SK-N-SH treated with all-trans-retinoic acid at 6 μM for 48 hours (cell line): ENCODE measurements at regions not wholly inside any gene's neighbourhood (a gene's known extent, or its start where the extent isn't known, plus 50 kb on each side); places are given as distances from the start of the nearest gene placed in this dataset.

Experiments used
- ATAC-seq: fragments of 200-7000 bp; cut with Tn5 transposase; 3 replicates; pipeline ENCODE4 v1.9.1; 2020; ENCODE audit warnings: mild to moderate bottlenecking, moderate library complexity
- ARNTL ChIP-seq: fragments of 450-650 bp; formaldehyde crosslinking; IDR thresholded peaks from 2 replicates; pipeline ENCODE4 v1.5.0; 2020; ENCODE audit warnings: low read depth, mild to moderate bottlenecking, moderate library complexity, borderline replicate concordance
- BACH2 ChIP-seq: fragments of 250-450 bp; sonication (Bioruptor Pico); IDR thresholded peaks from 2 replicates; pipeline ENCODE4 v1.9.0; 2021; ENCODE audit warnings: mild to moderate bottlenecking, borderline replicate concordance
- CSDC2 ChIP-seq: fragments of 250-450 bp; sonication (Bioruptor Pico); IDR thresholded peaks from 2 replicates; pipeline ENCODE4 v1.5.0; 2020; ENCODE audit warnings: mild to moderate bottlenecking, moderate library complexity
- ESRRG ChIP-seq: fragments of 250-450 bp; sonication (Bioruptor Pico); IDR thresholded peaks from 2 replicates; pipeline ENCODE4 v1.6.1; 2021; ENCODE audit warnings: mild to moderate bottlenecking
- GLIS3 ChIP-seq: fragments of 250-450 bp; sonication (Bioruptor Pico); IDR thresholded peaks from 2 replicates; pipeline ENCODE4 v1.5.0; 2020; ENCODE audit warnings: mild to moderate bottlenecking, moderate library complexity
- ISL1 ChIP-seq: fragments of 250-450 bp; sonication (Bioruptor Pico); IDR thresholded peaks from 2 replicates; pipeline ENCODE4 v2.1.2; 2022; ENCODE audit warnings: mild to moderate bottlenecking, moderate library complexity
- OSR1 ChIP-seq: fragments of 250-450 bp; sonication (Bioruptor Pico); IDR thresholded peaks from 2 replicates; pipeline ENCODE4 v1.8.0; 2022; ENCODE audit warnings: moderate library complexity, mild to moderate bottlenecking, inconsistent platforms
- PPARA ChIP-seq: fragments of 250-450 bp; sonication (Bioruptor Pico); IDR thresholded peaks from 2 replicates; pipeline ENCODE4 v1.5.0; 2020; ENCODE audit warnings: mild to moderate bottlenecking, borderline replicate concordance
- RARB ChIP-seq: fragments of 250-450 bp; sonication (Bioruptor Pico); IDR thresholded peaks from 2 replicates; pipeline ENCODE4 v1.8.0; 2021; ENCODE audit warnings: mild to moderate bottlenecking, moderate library complexity
- SNAI2 ChIP-seq: fragments of 250-450 bp; sonication (Bioruptor Pico); IDR thresholded peaks from 2 replicates; pipeline ENCODE4 v1.5.0; 2020; ENCODE audit warnings: mild to moderate bottlenecking, moderate library complexity
- TCF4 ChIP-seq: fragments of 250-450 bp; sonication (Bioruptor Pico); IDR thresholded peaks from 2 replicates; pipeline ENCODE4 v1.8.0; 2021; ENCODE audit warnings: mild to moderate bottlenecking, moderate library complexity, borderline replicate concordance
- ZC3H10 ChIP-seq: fragments of 250-450 bp; sonication (Bioruptor Pico); IDR thresholded peaks from 2 replicates; pipeline ENCODE4 v1.5.1; 2021; ENCODE audit warnings: mild to moderate bottlenecking, moderate library complexity
- ZFP3 ChIP-seq: fragments of 250-450 bp; sonication (Bioruptor Pico); IDR thresholded peaks from 2 replicates; pipeline ENCODE4 v1.5.0; 2020; ENCODE audit warnings: mild to moderate bottlenecking, moderate library complexity
- ZFP30 ChIP-seq: fragments of 450-650 bp; formaldehyde crosslinking; IDR thresholded peaks from 2 replicates; pipeline ENCODE4 v1.5.0; 2022; ENCODE audit warnings: mild to moderate bottlenecking, moderate library complexity
- ZNF565 ChIP-seq: fragments of 450-650 bp; formaldehyde crosslinking; conservative IDR thresholded peaks from 2 replicates; pipeline ENCODE4 v1.5.0; 2020; ENCODE audit warnings: low read depth, mild to moderate bottlenecking, moderate library complexity
- ZNF70 ChIP-seq: fragments of 450-650 bp; formaldehyde crosslinking; IDR thresholded peaks from 2 replicates; pipeline ENCODE4 v1.5.0; 2020; ENCODE audit warnings: mild to moderate bottlenecking, moderate library complexity
- ZNF8 ChIP-seq: fragments of 450-650 bp; formaldehyde crosslinking; IDR thresholded peaks from 2 replicates; pipeline ENCODE4 v1.5.0; 2020; ENCODE audit warnings: mild to moderate bottlenecking, moderate library complexity
- TF ChIP-seq, protein P1 (sequence below): fragments of 250-450 bp; sonication (Bioruptor Pico); IDR thresholded peaks from 2 replicates; pipeline ENCODE4 v1.5.1; 2020; ENCODE audit warnings: low read depth, mild to moderate bottlenecking, moderate library complexity
- TF ChIP-seq, protein P2 (sequence below): fragments of 250-450 bp; sonication (Bioruptor Pico); IDR thresholded peaks from 2 replicates; pipeline ENCODE4 v1.8.0; 2021; ENCODE audit warnings: low read depth, mild to moderate bottlenecking, moderate library complexity, borderline replicate concordance
- TF ChIP-seq, protein P3 (sequence below): fragments of 250-450 bp; sonication (Bioruptor Pico); IDR thresholded peaks from 2 replicates; pipeline ENCODE4 v1.8.0; 2020; ENCODE audit warnings: mild to moderate bottlenecking, moderate library complexity, borderline replicate concordance
- TF ChIP-seq, protein P4 (sequence below): fragments of 250-450 bp; sonication (Bioruptor Pico); IDR thresholded peaks from 2 replicates; pipeline ENCODE4 v1.5.1; 2021; ENCODE audit warnings: mild to moderate bottlenecking, moderate library complexity
- TF ChIP-seq, protein P5 (sequence below): fragments of 250-450 bp; sonication (Bioruptor Pico); IDR thresholded peaks from 2 replicates; pipeline ENCODE4 v1.5.0; 2020; ENCODE audit warnings: mild to moderate bottlenecking, moderate library complexity

DNA sequence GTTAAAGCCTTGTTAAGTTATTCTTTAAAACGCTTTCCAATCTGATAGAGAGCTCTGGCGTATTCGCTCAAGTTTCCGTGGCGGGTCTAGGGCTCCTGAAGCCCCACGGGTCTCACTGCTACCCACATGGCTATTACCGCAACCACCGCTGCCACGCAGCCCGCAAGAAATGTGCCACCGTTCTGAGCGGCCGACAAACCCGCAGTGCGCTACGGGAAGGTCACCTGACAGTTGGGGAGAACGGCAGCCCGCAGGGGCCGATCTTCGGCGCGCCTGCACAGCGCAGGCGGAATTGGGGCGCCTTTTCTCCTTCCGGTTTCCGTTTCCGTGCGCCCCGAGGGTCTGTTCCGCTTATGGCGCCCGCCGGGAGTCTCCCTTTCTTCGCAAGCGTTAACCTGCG is 76.6 kb upstream of the SNRPN start:
- ATAC-seq, result peak; percentile 98
- no peak for TF ChIP-seq ZFP30 (CRISPR knock-in tag)

DNA sequence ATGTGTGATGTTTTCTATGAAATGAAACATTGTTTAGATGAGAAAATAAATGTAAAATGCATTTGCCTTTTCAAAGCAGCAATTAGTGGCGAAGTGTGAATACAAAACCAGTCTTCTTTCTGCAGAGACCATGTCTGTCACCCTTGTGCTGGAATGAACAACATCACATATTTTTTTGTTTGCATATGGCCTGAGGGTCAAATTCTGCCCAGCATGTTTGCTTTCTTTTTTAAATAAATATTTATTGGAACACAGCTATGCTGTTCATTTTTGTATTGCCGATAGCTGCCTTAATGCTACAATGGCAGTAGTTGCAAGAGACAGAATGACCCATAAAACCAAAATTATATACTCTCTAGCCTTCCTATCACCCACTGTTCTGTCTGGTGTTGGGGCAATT is 75.3 kb upstream of the SNRPN start:
- ATAC-seq, result no peak
- TF ChIP-seq PPARA (CRISPR knock-in tag) (no peak), ISL1 (CRISPR knock-in tag) (no peak), TCF4 (CRISPR knock-in tag) (no peak), ARNTL (CRISPR knock-in tag) (no peak), SNAI2 (CRISPR knock-in tag) (no peak), ZC3H10 (CRISPR knock-in tag) (no peak), CSDC2 (CRISPR knock-in tag) (no peak)
- TF ChIP-seq, protein P1, sequence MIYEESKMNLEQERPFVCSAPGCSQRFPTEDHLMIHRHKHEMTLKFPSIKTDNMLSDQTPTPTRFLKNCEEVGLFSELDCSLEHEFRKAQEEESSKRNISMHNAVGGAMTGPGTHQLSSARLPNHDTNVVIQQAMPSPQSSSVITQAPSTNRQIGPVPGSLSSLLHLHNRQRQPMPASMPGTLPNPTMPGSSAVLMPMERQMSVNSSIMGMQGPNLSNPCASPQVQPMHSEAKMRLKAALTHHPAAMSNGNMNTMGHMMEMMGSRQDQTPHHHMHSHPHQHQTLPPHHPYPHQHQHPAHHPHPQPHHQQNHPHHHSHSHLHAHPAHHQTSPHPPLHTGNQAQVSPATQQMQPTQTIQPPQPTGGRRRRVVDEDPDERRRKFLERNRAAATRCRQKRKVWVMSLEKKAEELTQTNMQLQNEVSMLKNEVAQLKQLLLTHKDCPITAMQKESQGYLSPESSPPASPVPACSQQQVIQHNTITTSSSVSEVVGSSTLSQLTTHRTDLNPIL, result no peak
- TF ChIP-seq, protein P2, sequence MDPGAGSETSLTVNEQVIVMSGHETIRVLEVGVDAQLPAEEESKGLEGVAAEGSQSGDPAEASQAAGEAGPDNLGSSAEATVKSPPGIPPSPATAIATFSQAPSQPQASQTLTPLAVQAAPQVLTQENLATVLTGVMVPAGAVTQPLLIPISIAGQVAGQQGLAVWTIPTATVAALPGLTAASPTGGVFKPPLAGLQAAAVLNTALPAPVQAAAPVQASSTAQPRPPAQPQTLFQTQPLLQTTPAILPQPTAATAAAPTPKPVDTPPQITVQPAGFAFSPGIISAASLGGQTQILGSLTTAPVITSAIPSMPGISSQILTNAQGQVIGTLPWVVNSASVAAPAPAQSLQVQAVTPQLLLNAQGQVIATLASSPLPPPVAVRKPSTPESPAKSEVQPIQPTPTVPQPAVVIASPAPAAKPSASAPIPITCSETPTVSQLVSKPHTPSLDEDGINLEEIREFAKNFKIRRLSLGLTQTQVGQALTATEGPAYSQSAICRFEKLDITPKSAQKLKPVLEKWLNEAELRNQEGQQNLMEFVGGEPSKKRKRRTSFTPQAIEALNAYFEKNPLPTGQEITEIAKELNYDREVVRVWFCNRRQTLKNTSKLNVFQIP (CRISPR knock-in tag), result no peak

DNA sequence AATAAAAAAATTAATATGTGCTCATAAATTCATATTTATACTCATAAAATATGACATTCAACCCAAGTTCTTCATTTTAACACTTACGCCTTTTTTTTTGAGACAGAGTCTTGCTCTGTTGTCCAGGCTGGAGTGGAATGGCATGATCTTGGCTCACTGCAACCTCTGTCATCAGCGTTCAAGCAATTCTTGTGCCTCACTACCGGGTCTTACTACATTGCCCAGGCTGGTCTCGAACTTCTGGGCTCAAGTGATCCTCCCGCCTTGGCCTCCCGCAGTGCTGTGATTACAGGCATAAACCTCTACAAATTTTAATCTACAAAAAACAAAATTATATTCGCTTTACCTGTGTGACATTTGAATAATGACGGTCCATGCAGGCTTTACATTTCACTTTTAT is 74.1 kb upstream of the SNRPN start:
- no peak for TF ChIP-seq TCF4 (CRISPR knock-in tag)
- no peak for TF ChIP-seq ZFP3 (CRISPR knock-in tag)
- no peak for TF ChIP-seq ESRRG (CRISPR knock-in tag)
- TF ChIP-seq CSDC2 (CRISPR knock-in tag), result no peak
- TF ChIP-seq, protein P3, sequence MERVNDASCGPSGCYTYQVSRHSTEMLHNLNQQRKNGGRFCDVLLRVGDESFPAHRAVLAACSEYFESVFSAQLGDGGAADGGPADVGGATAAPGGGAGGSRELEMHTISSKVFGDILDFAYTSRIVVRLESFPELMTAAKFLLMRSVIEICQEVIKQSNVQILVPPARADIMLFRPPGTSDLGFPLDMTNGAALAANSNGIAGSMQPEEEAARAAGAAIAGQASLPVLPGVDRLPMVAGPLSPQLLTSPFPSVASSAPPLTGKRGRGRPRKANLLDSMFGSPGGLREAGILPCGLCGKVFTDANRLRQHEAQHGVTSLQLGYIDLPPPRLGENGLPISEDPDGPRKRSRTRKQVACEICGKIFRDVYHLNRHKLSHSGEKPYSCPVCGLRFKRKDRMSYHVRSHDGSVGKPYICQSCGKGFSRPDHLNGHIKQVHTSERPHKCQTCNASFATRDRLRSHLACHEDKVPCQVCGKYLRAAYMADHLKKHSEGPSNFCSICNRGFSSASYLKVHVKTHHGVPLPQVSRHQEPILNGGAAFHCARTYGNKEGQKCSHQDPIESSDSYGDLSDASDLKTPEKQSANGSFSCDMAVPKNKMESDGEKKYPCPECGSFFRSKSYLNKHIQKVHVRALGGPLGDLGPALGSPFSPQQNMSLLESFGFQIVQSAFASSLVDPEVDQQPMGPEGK, result no peak
- TF ChIP-seq ZNF70 (CRISPR knock-in tag), result no peak
- no peak for TF ChIP-seq ZNF8 (CRISPR knock-in tag)
- no peak for TF ChIP-seq ARNTL (CRISPR knock-in tag)
- no peak for TF ChIP-seq OSR1 (CRISPR knock-in tag)
- no peak for TF ChIP-seq ZFP30 (CRISPR knock-in tag)
- no peak for TF ChIP-seq ZC3H10 (CRISPR knock-in tag)
- TF ChIP-seq, protein P2 (CRISPR knock-in tag), result no peak
- TF ChIP-seq, protein P4, sequence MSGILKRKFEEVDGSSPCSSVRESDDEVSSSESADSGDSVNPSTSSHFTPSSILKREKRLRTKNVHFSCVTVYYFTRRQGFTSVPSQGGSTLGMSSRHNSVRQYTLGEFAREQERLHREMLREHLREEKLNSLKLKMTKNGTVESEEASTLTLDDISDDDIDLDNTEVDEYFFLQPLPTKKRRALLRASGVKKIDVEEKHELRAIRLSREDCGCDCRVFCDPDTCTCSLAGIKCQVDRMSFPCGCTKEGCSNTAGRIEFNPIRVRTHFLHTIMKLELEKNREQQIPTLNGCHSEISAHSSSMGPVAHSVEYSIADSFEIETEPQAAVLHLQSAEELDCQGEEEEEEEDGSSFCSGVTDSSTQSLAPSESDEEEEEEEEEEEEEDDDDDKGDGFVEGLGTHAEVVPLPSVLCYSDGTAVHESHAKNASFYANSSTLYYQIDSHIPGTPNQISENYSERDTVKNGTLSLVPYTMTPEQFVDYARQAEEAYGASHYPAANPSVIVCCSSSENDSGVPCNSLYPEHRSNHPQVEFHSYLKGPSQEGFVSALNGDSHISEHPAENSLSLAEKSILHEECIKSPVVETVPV, result no peak
- TF ChIP-seq ZNF565 (CRISPR knock-in tag), result no peak
- TF ChIP-seq, protein P1, result no peak
- TF ChIP-seq BACH2, result no peak
- no peak for TF ChIP-seq GLIS3 (CRISPR knock-in tag)
- ATAC-seq, result no peak

DNA sequence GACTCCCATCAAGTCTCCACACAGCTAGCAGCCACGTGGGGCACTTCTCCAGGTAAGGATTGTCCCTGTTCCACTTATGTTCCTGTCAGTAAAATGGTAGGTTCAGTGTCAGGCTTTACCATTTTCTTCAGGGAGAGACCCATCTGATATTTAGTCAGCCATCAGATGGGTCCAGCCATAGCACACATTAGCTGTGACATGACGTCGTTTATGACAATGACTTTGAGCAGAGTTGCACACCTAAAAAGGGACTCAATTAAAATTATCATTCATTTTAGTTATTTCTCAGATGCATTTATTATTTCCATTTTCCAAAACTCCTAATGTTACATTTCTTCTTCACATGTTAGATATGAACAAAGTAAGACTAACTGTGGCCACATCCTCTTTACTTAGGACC is 68.2 kb upstream of the SNRPN start:
- ATAC-seq, result no peak
- TF ChIP-seq, protein P4, result no peak
- TF ChIP-seq, protein P5, sequence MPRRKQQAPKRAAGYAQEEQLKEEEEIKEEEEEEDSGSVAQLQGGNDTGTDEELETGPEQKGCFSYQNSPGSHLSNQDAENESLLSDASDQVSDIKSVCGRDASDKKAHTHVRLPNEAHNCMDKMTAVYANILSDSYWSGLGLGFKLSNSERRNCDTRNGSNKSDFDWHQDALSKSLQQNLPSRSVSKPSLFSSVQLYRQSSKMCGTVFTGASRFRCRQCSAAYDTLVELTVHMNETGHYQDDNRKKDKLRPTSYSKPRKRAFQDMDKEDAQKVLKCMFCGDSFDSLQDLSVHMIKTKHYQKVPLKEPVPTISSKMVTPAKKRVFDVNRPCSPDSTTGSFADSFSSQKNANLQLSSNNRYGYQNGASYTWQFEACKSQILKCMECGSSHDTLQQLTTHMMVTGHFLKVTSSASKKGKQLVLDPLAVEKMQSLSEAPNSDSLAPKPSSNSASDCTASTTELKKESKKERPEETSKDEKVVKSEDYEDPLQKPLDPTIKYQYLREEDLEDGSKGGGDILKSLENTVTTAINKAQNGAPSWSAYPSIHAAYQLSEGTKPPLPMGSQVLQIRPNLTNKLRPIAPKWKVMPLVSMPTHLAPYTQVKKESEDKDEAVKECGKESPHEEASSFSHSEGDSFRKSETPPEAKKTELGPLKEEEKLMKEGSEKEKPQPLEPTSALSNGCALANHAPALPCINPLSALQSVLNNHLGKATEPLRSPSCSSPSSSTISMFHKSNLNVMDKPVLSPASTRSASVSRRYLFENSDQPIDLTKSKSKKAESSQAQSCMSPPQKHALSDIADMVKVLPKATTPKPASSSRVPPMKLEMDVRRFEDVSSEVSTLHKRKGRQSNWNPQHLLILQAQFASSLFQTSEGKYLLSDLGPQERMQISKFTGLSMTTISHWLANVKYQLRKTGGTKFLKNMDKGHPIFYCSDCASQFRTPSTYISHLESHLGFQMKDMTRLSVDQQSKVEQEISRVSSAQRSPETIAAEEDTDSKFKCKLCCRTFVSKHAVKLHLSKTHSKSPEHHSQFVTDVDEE (CRISPR knock-in tag), result no peak
- TF ChIP-seq ZFP30 (CRISPR knock-in tag), result no peak
- no peak for TF ChIP-seq CSDC2 (CRISPR knock-in tag)
- TF ChIP-seq BACH2, result no peak
- no peak for TF ChIP-seq PPARA (CRISPR knock-in tag)
- no peak for TF ChIP-seq ESRRG (CRISPR knock-in tag)
- no peak for TF ChIP-seq ARNTL (CRISPR knock-in tag)
- no peak for TF ChIP-seq RARB (CRISPR knock-in tag)
